Fibroblast of skin of abdomen (primary cell): ENCODE measurements at regions not wholly inside any gene's neighbourhood (a gene's known extent, or its start where the extent isn't known, plus 50 kb on each side); places are given as distances from the start of the nearest gene placed in this dataset.
"Not testable (repeated sequence)": the region's sequence is repeated elsewhere in the genome, so short reads cannot be mapped to it uniquely, and the experiment has no call there.

Experiments used
- DNase-seq: peaks from one replicate; pipeline ENCODE4 v3.0.0-alpha.2; 2013

- DNase-seq = no peak
Measured at GRCh38 chr22:22168941-22169867, 75.4 kb upstream of the VPREB1 start.

DNA sequence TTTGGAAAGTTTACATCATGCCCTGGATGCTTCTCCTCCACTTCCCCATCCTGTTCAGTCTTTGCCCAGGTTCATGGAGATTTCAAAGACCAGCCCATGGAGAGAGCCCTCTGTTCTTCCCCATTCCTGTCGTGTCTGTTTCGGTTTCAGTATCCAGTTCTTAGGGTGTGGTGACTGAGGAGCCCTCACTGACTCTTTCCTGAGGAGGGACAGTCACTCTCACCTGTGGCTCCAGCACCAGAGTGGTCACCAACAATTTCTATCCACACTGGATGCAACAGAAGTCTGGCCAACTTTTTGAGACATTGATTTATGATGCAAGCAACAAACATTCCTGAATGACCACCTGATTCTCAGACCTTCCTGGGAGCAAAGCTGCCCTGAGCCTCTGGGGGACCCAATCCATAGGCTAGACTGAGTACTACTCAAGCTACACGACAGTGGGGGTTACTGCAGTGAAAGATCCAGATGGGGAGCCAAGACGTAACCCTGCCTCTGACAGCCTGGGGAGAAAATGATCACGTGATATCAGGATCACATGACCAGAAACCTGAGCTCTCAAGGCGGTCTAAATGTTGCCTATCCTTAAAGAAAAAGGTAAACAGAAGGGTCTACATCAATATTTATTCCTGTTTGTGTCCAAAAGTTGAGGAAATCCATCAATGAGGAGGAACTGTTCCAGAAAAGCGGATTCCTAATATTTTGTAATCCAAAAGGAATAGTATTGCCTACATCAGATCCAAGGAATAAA, 76.2 kb upstream of the VPREB1 start:
- peak; percentile 60 for DNase-seq

DNA sequence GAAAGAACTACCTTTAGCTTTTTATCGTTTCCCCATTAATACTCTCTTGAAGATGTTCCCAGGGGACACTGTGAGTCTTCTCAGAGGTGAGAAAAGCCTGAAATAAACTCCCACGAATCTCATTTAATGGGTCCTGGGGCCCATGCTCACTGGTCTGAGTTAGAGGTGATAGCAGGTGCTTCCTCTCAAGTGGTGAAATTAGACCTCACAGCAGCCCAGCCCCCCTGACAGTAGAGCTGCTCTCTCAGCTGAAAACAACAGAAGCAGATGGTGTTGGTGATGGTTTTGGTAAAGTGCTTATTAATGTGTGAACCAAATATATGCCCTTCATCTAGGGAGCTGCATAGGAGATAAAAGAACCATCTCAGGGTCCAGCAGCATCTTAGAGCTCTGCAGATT, 76.8 kb upstream of the VPREB1 start:
- DNase-seq = no peak

DNA sequence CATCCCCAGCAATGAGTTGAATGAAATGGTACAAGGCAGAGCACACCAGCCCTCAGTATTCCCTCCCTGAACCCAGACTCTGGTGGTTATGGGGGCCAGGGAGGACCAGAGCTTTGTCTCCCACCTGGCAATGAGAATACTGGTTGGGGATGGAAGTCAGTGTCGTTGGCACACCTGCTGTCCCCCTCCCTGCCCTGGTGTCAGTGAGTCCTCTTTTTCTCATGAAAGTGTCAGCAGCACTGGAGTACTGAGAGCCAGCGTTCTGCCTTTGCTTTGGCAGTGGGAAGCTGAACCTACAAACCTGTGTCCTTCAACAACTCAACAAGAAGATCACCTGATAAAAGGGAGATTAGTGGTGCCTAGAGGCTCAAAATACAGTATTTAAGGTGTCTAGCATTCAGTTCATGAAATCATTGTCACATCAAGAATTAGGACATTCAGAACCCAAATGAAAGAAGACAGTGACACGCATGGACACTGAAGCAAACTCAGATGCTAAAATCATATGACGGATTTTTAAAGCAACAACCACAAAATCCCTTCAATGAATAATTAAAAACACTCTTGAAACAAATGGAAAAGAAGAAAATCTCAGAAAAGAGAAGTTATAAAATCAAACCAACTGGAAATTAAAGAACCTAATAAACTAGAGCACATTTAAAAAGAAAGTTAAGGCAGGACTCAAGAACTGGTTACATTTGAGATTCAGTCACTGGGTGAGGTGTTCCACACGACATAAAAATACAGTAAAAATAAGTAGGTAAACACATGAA, 77.5 kb upstream of the VPREB1 start:
- DNase-seq = no peak

DNA sequence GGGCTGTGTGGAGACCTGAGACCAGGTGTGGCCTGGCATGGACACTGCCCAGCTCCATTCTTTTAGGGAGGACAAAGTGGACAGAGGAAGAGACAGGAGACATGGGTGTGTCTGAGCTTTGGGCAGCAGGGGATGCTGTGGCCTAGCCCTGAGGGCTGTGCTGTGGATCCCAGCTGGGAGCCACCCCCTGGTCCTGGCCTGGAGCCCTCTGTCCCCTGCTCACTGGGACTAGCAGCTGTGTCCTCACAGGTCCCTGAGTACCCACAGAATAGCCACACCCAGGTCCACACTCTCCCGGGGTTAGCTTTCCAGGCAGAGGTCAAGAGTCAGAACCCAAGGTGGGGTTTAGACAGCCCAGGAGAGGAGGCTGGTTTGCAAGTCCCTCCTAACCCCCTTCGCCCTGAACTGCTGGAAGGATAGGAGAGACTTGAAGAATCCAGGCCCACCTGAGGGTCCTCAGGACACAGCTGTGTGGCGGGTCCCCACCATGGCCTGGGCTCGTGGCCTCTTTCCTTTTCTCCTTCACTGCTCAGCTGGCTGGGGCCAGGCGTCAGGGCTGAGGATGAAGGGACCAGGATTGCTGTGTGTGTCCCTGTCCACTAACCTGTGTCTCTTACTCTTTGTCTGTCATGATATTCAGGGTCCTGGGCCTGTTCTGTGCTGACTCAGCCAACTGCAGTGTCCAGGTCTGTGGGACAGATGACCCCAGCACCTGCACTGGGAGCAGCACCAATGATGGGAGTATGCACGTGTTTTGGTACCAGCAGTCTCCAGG, 78.5 kb upstream of the VPREB1 start:
- no peak for DNase-seq

DNA sequence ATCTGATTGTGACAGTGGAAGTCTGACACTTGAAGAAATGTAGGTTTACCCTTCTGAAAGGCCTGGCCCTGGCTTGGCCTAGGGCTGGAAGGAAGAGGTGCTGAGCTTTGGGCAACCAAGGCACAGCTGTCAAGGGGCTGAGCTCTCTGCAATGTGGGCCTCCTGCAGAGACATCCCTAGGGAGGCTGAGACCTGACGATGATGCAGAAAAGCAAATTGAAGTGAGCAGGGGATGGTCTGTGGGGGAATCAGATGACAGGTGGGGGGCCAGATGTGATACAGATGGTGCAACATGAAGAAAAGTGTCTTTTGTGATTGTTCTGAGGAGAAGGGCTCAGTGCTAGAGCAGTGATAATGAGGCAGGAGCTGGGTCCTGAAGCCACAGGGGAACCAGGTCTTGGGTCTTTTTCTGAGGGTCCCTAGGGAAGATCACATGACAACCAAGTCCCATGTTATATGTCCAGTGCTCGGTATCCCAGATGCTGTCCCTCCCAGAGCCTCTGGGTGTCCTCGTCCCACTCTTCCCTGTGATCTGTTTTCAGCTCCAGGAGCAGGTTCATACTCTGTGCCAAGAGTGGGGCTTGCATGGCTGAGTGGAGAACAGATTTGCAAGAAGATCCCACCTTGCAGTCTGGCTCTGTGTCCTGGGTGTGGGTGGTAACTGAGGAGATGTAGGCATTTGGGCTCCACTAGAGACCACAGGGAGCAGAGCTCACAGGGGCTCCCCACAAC, 79.9 kb upstream of the VPREB1 start:
- DNase-seq = no peak

- no peak for DNase-seq
Measured at GRCh38 chr22:22161924-22162851, 82.4 kb upstream of the VPREB1 start.

DNA sequence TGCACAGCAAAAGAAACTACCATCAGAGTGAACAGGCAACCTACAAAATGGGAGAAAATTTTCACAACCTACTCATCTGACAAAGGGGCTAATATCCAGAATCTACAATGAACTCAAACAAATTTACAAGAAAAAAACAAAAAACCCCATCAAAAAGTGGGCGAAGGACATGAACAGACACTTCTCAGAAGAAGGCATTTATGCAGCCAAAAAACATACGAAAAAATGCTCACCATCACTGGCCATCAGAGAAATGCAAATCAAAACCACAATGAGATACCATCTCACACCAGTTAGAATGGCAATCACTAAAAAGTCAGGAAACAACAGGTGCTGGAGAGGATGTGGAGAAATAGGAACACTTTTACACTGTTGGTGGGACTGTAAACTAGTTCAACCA, 83.8 kb upstream of the VPREB1 start:
- not testable (repeated sequence) for DNase-seq

GRCh38 chr22:22159384-22159783, 85.2 kb upstream of the VPREB1 start:
- no peak for DNase-seq

GRCh38 chr22:22158965-22159364, 85.6 kb upstream of the VPREB1 start:
- no peak for DNase-seq

DNA sequence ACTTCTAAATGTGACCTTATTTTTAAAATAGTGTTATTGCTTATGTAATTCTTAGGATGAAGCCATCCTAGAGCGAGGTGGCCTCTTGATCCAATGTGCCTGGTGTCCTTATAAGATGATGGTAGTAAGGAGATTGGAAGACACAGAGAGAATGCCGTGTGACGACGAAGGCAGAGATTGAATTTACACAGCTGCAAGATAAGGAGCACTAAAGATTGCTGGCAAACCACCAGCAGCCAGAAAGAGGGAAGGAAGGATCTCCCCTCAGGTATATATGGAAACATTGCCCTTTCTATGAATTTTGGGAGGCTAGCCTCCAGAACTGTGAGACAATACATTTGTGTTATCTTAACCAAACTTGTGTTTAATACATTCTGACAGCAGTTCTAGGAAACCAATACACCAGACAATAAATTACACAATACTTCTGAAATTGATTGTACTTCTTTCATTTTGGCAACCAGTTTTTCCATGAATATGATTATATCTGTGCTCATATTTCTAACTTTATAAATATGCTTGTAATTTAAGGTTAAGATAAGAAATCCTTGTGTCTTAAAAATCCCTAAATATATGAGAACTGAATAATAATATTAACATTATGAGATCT, 86.3 kb upstream of the VPREB1 start:
- DNase-seq = no peak

- no peak for DNase-seq
Measured at GRCh38 chr22:22157348-22157725, 87.2 kb upstream of the VPREB1 start.

DNA sequence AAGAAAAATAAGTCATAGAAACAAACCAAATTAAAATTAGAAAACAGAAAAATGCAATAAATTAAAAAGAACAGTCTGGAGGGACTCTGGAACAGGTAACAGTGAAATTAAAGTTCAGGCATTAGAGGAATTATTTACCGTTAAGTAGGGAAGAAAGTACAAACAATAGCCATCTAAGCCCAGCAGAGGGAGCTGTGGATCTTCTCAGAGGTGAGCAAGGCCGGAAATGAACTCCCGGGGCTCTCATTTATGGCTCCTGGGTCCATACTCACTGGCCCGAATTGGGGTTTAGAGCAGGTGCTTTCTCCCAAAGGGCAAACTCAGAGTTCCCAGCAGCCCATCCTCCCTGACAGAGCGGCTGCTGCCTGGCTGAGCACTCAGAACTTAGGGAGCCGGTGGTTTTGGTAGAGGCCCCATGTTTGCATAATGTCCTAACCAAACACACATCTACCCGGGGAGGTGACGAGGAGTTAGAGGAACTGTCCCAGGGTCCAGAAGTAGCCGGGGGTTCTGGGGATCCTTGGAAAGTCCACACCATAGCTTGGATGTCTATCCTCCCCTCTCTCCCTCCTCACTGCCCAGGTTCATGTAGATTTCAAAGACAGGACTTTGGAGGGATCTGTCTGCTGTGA, 87.8 kb upstream of the VPREB1 start:
- DNase-seq = peak; percentile 57

- no peak for DNase-seq
Measured at GRCh38 chr22:22156348-22156715, 88.3 kb upstream of the VPREB1 start.

- no peak for DNase-seq
Measured at GRCh38 chr22:22155607-22156006, 89.0 kb upstream of the VPREB1 start.

GRCh38 chr22:22155146-22155545, 89.4 kb upstream of the VPREB1 start:
- DNase-seq = no peak

DNA sequence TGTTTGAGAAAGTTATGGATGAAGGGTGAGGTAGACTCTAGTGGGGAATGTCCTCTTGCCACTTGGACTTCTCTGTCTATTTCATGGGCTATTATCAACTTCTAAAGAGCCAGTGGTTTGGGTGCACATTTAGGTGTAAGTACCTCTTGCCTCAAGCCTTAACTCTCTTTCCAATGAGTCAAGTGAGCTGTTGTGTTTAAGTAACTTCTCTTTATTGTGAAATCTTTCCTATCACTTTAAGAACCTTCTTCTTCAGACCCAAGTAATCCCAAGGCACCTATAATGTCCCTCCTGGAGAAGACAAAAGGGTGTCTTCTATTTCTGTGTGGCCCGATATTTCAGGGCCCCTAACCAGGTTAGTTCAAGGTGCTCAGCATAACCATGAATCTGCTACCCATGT, 90.5 kb upstream of the VPREB1 start:
- DNase-seq = no peak

- DNase-seq = no peak
Measured at GRCh38 chr22:22151308-22151707, 93.3 kb upstream of the VPREB1 start.

DNA sequence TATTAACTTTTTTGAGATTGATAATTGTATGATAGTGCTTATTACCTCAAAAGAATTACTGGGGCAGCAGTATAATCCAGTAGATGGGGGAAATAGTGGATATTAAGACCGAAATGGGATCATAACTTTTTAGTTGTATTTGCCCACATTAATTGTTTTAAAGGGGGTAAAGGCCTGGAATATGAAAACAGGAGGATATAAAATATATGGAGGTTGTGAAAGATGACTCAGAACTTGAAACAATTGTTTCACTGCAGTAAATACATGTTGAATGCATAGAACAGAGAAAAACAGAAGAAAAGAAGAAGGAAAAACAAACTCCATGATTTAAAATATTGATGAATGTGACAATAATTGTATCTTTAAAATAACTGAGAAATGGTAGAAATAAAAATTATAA, 94.1 kb upstream of the VPREB1 start:
- no peak for DNase-seq

- DNase-seq = no peak
Measured at GRCh38 chr22:22148905-22149304, 95.7 kb upstream of the VPREB1 start.
